H7 (cell line): ENCODE measurements at regions not wholly inside any gene's neighbourhood (a gene's known extent, or its start where the extent isn't known, plus 50 kb on each side); places are given as distances from the start of the nearest gene placed in this dataset.
"Not testable (repeated sequence)": the region's sequence is repeated elsewhere in the genome, so short reads cannot be mapped to it uniquely, and the experiment has no call there.

ENCODE experiments used
- DNase-seq: peaks from one replicate; pipeline ENCODE4 v3.0.0; 2012
- H3K27me3 ChIP-seq: 2 replicates; pipeline ENCODE4 v1.6.0; 2011; ENCODE audit warnings: mild to moderate bottlenecking, low read length; ENCODE audit not compliant: control insufficient read depth, insufficient read depth
- H3K36me3 ChIP-seq: replicated peaks from 2 replicates; pipeline ENCODE4 v1.5.1; 2011; ENCODE audit warnings: low read length; ENCODE audit not compliant: control insufficient read depth, insufficient read depth
- H3K4me3 ChIP-seq: 2 replicates; pipeline ENCODE4 v1.5.1; 2011; ENCODE audit warnings: low read depth, mild to moderate bottlenecking, control low read depth, low read length, moderate library complexity; ENCODE audit not compliant: insufficient read depth

DNA sequence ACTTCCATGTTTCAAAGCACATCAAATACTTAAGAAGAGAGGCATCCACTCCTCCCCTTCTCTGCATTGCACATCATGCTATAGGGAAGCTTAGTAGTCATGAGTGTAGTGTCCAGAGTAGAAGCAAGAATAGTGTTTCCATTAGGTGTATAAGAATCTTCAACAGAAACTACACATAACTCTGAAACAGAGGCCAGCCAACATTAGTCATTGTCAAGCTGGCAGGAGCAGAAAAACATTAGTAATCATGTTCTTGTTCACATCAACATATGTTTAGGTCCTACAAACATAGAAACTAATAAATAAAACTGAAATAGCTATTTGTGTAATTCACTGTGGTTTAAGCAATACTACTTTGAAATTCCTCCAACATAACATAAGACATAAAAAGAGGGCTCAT, 370.2 kb downstream of the PPP1R3A start:
- Histone ChIP-seq H3K27me3 (no peaks in the 10 kb centered on the region), H3K36me3 (no peaks in the 10 kb centered on the region), H3K4me3 (no peak overlapping the region)
- no peak for DNase-seq

DNA sequence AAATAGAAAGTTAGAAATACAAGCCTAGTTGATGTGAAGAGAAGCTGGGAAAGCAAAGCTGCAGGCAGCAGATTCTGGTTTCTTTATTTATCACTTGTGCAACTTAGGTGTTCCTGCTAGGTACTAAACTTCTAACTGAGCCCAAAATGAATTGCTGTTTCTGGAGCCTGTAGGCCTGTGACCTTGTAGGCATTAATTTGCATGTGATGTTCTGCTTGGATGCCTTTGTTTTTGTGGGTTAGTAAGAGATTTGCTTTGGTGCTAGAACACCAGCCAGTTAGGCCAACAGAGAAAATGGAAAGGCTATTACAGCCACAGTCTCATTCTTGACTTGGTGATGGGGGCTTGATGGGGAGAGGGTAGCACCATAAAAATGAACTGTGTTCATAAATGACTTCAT, 370.7 kb downstream of the PPP1R3A start:
- Histone ChIP-seq H3K36me3 (no peaks in the 10 kb centered on the region), H3K27me3 (no peaks in the 10 kb centered on the region), H3K4me3 (no peak overlapping the region)
- no peak for DNase-seq

DNA sequence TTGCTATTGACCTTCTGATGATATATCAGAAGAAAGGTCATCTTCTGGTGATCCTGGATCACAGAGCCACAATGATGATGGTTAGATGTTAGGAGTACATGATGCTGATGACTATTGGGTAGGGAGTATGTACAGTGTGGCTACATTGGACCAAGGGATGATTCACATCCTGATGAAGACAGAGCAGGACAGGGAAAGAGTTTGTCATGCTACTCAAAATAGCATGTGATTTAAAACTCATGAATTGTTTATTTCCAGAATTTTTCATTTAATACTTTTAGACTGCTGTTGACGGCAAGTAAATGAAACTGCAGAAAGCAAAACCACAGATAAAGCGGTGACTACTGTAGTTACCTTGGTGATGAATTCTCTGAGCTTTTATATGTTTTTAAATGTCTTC, 397.3 kb downstream of the PPP1R3A start:
- no peak overlapping the region for H3K4me3 ChIP-seq
- DNase-seq, result no peak

DNA sequence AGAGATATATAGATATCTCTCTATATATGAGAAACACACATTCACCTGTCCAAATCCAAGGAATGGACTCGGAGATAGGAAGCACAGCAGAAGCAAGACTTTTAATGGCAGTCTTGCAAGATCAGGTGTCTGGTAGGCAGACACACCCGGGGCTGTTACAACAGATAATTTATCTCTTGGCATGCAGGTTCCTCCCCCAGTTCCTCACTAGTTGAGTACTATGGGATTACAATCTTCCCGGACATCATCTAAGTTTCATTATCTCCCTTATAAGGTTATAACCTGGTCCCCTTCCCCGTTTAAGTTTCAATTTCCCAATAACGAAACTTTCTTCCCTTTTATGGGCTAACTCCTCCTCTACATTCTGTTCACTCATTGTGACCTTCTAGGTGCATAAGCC, 399.3 kb downstream of the PPP1R3A start:
- Histone ChIP-seq H3K4me3 (no peak overlapping the region), H3K27me3 (no peaks in the 10 kb centered on the region), H3K36me3 (no peaks in the 10 kb centered on the region)
- no peak for DNase-seq

More for the DNA sequence above, 397.3 kb downstream of the PPP1R3A start:
- Histone ChIP-seq H3K27me3 (no peaks in the 10 kb centered on the region), H3K36me3 (no peaks in the 10 kb centered on the region)

DNA sequence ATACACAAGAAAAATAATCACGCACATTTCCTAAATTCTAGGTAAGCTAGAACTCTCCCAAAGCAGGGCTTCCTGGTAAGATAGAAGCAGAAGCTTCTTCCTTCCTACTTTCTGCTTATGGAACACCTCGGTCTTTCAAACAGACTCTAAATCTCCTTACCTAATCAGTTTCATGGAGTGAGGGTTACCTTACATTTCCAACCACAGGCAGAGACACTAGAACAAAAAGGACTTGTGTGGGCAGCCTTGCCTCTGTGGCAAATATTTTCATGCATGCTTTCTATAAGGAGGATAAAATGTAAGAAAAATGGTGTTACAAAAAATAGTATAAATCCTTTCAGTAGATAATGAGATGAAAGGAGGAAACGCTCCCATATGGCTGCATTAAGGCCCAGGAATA, 386.3 kb upstream of the SMIM30 start:
- H3K36me3 ChIP-seq, result no peaks in the 10 kb centered on the region
- no peak overlapping the region for H3K4me3 ChIP-seq
- no peak for DNase-seq
- H3K27me3 ChIP-seq, result no peaks in the 10 kb centered on the region

DNA sequence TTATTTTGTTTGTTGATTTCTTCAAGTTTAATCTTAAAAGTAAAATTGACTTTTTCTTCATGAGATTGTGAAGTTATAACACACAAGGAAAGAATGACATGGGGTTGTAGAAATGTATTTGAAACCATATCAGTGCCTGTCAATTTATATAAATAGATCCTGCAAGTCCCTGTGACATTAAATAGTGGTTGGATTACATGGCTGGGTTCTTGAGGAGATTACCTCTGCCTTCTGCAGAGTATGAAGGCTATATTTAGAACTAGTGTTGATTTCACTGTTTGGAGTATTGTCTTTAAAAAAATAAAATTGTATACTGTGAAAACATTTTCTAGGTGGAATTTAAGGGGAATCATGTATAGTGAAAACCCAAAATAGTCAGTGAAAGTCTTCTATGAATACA, 385.8 kb upstream of the SMIM30 start:
- H3K36me3 ChIP-seq, result no peaks in the 10 kb centered on the region
- DNase-seq, result no peak
- no peak overlapping the region for H3K4me3 ChIP-seq
- H3K27me3 ChIP-seq, result no peaks in the 10 kb centered on the region

DNA sequence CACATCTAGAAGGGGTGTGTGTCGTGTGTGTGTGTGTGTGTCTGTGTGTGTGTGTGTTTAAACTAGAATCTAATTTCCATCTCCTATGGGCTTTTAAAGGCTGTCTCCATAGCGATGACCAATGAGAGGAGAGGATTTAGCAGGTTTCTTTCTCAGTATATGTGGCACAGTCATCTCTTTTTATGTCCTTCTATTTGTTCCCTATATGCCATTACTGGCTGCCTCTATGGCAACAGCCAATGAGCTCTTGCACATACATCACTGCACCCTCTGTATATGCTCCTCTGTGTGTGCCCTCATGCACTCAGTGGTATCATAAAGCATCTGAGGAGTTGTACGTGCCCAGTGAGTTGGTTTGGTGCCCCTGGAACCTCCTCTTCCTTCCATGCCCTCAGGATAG, 378.2 kb upstream of the SMIM30 start:
- not testable (repeated sequence) for DNase-seq, H3K4me3 ChIP-seq, H3K36me3 ChIP-seq

DNA sequence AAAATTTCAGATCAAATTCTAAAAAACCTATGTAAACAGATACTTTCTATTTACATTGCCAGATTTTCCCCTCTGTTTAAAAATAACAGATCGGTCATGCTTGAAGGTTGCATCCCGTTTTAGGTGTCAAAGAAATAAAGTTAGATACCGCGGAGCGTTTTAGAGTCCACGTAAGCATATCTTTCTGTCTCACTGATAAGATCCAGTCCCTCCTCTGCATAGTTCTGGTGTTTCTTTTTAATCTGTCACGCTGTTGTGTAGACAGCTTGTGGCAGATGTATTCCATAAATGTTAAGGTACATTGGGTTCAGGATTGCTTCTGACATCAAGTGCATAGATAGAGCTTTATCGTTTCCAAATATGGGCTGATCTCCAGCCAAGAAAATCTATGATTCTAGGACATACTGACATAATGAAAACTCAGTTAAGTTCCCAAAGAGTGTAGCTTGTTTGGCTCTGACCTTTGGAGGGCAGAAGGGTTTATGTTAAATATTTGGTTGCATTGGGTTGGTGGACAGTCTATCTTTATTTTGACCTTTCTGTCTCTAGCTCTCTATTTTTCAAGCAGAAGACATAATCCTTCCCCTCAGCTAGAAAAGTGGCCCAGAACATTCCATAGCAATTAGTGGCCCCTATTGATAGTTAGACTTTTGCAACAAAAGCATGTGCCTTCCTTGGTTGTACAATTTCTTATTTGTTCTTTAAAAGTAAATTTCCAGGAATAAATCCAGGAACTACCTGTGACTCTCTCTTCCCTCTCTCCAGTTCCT, 376.6 kb upstream of the SMIM30 start:
- H3K27me3 ChIP-seq, H3K4me3 ChIP-seq, DNase-seq, H3K36me3 ChIP-seq: not testable (repeated sequence)

More for the DNA sequence above, 378.2 kb upstream of the SMIM30 start:
- not testable (repeated sequence) for H3K27me3 ChIP-seq

DNA sequence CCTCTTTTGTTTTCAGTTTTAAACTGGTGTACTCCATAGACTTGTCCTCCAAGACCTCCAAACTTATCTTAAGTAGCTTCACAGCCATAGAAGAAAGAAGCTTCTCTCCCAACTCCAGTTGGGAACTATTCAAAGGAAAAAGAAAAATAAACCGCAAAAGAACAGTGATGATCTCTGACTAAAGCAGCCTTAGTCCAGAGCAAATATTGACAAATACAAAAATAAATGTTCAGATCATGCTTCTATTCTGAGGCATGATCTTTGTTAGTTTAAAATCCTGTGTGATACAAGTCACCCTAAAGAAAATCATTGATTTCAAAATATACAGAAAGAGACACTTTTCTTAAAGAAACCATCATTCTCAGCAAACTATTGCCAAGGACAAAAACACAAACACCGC, 373.0 kb upstream of the SMIM30 start:
- no peak for DNase-seq
- Histone ChIP-seq H3K4me3 (no peak overlapping the region), H3K27me3 (no peaks in the 10 kb centered on the region), H3K36me3 (no peaks in the 10 kb centered on the region)

DNA sequence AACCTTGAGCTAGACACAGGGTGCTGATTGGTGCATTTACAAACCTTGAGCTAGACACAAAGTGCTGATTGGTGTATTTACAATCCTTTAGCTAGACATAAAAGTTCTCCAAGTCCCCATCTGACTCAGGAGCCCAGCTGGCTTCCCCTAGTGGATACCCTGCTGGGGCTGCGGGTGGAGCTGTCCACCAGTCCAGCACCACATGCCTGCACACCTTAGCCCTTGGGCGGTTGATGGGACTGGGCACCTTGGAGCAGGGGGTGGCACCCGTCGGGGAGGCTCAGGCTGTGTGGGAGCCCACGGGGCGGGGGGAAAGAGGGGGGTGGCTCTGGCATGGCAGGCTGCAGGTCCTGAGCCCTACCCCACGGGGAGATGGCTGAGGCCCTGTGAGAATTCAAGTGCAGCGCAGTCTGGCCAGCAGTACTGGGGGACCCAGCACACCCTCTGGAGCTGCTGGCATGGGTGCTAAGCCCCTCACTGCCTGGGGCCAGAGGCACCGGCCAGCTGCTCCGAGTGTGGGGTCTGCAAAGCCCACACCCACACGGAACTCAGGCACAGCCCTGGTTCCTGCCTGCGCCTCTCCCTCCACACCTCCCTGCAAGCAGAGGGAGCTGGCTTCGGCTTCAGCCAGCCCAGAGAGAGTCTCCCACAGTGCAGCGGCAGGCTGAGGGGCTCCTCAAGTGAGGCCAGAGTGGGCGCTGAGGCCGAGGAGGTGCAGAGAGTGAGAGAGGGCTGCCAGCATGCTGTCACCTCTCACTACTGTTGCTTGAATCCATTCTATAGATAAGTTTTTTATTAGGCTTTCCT, 369.8 kb upstream of the SMIM30 start:
- Histone ChIP-seq H3K36me3 (no peaks in the 10 kb centered on the region), H3K27me3 (no peaks in the 10 kb centered on the region), H3K4me3 (no peak overlapping the region)
- DNase-seq, result no peak

DNA sequence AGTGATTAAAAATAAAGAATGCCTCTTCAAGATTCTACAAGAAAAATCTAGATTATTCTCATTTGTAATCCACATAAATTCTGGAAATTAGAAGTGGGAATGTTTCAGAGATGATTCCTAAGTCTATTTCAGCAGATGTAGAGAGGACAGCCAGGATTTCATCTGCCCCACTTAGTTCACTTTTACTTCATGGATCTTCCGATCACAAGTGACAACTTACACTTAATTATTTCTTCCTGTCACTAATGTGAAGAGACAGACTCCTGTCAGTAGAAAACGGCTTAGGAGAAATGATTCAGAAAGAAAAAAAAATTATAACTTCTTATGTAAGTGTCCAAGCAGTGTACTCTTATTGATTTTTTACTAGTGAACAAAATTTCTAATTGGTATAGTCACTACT, 368.2 kb upstream of the SMIM30 start:
- Histone ChIP-seq H3K36me3 (no peaks in the 10 kb centered on the region), H3K27me3 (no peaks in the 10 kb centered on the region), H3K4me3 (no peak overlapping the region)
- DNase-seq, result no peak

DNA sequence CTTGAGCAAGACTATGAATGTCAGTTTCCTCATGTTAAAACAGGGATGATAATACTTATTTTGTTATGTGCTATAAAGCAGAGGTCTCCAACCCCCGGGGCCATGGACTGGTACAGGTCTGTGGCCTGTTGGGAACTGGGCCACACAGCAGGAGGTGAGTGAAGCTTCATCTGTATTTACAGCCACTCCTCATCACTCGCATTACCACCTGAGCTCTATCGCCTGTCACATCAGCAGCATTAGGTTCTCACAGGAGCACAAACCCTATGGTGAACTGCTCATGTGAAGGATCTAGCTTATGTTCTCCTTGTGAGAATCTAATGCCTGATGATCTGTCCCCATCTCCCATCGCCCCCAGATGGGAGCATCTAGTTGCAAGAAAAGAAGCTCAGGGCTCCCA, 365.3 kb upstream of the SMIM30 start:
- no peak for DNase-seq
- no peaks in the 10 kb centered on the region for H3K36me3 ChIP-seq
- no peak overlapping the region for H3K4me3 ChIP-seq
- H3K27me3 ChIP-seq, result no peaks in the 10 kb centered on the region

DNA sequence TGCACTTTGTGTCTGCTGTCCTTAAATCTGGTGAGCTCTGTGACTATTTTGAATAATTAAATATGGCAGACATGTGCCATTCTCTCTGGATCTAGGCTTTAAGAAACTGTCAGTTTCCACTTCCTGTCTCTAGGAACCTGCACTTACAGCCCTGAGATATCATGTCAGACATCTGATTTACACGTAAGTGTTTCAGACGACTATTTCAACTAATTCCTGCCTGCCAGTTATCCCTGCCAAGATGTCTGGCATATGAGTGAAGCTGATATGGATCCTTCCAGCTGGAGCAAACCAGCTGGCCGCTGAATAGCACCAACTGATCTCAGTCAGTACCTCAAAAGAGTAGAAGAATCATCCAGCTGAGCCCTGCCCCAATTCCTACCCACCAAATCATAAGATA, 362.2 kb upstream of the SMIM30 start:
- Histone ChIP-seq H3K4me3 (no peak overlapping the region), H3K27me3 (no peaks in the 10 kb centered on the region), H3K36me3 (no peaks in the 10 kb centered on the region)
- no peak for DNase-seq

DNA sequence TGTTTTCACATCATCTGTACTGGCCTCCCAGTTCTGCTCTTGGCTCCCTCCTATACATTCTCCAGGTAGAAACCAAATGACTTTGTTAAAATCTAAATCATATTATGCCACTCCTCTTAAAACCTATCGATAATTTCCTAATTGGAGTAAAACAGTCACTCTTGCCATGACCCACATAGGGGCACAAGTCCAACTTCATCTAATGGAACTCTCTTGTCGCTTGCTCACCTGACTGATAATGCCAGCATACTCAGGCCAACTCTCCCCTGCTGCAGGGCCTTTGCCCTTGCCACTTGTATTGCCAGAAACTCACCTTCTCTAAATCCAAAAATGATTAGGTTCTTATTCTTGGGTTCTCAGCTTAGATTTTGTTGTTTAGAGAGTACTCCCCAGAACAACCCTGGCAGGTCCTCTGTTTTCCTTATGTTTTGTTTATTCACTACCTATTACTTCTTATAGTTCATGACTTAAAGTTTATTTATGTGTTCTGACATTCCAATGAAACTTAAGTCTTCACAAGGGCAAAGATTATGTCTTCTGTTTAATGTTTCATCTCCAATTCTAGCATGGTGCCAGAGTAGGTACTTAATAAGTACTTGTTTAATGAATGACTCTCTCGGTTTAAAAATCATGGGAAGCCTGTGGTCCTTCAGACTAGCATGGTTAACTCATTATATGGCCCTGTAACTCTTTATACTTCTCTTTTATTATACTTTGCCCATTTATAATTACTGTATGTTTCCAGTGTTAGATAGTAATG, 345.9 kb upstream of the SMIM30 start:
- Histone ChIP-seq H3K36me3 (no peaks in the 10 kb centered on the region), H3K27me3 (no peaks in the 10 kb centered on the region), H3K4me3 (no peak overlapping the region)
- DNase-seq, result no peak

DNA sequence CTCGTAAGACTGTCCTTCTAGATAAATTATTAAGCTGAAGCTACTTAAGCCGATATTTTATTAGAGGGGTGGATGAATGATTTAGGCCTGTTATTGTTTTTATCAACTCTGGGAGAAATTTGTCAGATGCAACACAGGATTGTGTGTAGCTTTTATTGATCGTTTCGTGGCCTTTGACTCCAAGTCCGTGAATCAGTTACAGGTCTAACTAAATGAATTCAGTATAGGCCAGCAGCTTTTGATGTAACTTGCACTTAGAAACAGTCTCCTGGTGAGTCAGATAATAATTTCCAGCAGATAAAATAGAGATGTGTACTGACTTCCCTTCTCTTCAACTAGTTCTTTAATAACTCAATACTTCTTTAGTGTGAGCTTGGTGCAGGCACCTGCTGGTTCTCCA, 341.7 kb upstream of the SMIM30 start:
- DNase-seq, result no peak
- no peaks in the 10 kb centered on the region for H3K27me3 ChIP-seq
- H3K4me3 ChIP-seq, result no peak overlapping the region
- H3K36me3 ChIP-seq, result no peaks in the 10 kb centered on the region
